ENCODE measurements at regions not wholly inside any gene's neighbourhood (a gene's known extent, or its start where the extent isn't known, plus 50 kb on each side); places are given as distances from the start of the nearest gene placed in this dataset.

DNA sequence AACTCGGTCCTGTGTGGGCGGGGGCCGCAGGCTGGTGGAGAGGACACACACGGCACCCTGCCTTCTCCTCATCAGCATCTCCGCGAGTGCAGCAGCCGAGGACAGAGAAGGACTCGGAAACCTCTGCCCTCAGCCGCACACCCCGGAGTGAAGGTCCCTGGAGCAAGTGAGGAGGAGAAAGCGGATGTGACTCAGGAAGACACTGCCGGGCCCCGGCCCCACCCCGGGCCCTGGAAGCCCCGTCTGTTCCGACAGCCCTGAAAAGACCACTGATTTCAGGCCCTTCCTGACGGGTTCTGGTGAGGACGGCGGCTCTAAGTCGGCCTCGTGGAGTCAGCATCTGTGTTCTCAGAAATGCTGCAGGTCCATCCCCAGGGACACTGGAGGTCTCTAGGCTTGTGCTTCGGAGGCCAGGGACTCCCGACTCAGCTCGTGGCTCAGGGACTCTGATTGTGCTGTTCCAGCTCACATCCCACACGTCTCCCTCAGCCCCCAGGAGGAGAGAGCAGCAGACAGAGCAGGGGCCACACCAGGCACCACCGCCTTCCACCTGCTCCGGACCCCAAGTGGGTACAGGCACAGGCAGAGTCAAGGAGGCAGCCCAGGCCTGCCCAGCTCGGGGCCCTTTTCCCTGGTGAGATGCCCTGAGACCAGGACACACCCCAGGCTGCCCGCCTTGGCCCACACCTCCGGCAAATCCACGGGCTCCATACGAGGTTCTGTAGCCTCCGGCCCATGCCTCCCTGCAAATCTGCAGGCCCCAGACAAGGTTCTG lies 134.5 kb upstream of the NKX1-1 start:
- DNase-seq = no peak

DNA sequence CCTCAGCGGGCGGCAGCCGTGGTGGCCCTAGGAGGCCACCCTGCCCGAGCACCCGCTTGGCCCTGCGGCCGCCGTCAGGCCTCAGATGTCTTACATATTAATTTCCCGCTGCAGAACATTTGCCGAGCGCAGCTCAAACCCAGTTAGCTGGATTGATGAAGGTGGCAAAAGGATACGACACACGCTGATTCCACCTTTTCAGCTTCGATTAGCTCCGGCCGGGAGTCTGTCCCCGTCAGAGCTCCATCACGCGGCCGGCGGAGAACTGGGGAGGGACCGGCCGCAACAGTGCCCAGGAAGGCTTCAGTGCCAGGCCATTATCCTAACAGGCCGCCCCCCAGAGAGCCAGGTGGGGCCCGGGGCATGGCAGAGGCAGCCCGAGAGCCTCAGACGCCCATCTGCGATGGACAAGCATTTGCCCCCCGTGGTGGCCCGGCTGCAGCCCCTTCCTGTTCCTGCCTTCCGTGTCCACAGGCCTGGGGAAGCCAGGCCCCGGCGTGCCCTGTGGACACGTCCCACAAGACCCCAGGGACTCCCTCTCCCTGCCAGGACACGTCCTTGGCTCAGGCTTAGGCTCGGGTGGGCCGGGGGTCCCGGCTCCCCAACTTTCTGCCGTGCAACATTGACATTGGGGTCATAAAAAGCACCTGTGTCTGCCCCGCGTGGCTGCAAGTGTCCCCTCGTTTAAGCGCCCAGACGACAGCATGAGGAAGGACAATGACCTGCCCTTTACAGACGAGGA lies 133.8 kb upstream of the NKX1-1 start:
- DNase-seq = no peak

DNA sequence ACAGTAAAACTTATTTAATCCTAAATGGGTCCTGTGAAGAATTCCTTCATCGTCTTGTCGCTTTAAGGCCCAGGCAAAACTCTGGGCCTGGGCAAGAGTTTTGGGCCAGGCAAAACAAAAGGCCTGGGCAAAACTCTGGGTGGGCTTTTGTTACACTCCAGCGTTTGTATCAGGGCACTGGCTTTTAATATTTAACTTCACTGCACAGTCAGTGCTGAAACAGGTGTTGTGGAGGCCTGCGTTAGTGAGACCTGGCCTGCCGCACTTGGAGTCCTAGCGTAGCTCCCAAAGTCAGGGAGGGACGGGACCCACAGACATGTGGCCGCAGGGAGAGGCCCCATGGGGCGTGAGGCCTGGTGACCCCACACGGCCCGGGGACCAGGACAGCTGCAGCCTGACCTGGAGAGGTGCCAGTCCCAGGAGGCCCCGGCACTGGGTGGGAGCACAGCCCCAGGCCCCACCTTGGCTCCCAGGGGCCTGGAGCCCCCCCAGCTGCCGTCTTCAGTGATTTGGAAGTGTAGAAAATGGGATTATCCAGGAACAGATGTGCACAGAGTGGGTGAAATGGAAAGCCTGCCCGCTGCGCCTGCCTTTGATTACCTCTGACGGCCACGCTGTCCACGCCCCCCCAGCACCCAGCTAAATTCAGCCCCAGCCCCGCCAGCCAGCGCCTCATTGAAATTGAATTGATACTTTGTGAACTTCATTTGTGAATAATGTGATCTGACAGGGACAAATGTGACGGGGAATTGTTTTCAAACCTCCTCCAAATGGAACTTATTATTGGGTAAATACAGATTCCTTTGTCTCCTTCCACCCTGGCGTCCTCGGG lies 132.9 kb upstream of the NKX1-1 start:
- no peak for DNase-seq

DNA sequence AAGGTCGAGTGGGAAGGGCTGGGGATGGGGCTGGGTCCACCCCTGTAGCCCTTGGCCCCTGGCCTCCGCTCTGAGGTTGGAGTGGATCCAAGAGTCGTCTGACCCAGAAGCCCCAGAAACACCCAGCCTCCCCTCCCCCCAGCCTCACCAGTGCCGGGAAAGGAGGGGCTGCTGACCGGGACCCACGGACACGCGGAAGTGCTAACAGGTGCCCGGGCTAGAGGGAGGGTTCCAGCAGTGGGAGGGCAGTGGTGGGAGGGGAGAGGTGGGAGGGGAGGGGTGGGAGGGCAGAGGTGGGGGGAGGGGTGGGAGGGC lies 131.8 kb upstream of the NKX1-1 start:
- no peak for DNase-seq

DNA sequence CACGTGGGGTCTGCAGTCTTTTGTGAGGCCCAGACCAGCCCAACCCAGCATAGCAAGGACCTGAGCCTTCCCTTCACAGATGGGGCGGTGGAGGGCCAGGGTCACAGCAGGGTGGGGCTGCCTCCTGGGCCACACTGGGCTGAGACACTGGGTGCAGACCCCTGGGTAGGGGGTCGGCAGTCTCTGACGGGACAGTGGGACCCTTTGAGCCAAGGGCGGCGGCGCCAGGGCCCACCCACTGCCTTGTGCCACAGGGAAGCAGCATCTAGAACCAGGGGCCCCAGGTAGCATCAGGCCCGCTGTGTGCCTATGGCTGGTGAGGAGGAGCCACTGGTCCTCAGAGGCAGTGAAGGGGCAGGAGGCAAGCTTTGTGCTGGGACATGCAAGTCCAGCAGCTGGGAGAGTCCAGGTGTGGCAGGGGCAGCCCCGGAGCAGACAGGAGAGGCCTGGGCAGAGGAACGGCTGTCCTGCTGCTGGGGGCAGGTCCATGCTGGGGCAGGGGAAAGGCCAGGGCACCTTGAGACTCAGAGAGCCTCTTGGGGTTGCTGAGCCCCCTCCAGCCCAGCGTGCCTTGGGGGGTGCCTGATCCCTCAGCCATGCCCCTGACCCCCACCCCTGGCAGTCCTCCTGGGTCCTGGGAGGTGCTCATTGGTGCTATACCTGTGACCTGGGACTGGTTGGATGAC lies 131.3 kb upstream of the NKX1-1 start:
- DNase-seq = no peak

DNA sequence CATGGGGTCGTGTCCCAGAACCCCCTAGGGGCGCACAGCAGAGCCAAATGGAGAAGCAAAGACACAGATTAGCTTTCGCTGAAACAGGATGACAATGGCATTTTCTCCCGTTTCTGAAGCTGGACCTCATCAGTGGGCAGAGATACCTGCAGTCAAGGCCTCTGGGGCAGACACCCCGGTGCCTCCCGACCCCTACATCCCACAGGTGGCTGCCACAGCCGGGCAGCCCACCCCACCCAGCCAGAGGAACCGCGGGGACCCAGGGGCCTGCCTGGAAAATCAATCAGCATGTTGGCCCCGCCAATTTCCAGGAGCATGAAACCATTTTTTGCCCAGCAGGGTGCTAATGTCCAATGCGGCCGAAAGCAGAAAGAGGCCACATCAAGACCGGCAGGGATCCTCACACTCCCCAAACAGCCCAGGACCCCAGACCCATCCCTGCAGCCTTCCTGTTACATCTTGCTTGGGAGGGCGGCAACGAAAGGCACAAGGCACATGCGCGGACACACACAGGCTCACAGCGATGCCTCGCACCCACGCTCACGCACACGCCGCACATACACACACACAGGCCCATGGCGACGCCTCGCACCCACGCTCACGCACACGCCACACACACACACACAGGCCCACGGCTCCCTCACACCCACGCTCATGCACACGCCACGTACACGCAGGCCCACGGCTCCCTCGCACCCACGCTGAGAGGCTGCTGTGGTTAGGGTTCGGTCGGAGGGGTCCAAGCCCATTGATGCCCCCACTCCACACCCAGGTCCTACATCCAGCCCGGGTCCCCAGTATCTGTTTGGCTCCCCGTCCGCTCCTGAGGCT lies 130.6 kb upstream of the NKX1-1 start:
- DNase-seq = no peak

DNA sequence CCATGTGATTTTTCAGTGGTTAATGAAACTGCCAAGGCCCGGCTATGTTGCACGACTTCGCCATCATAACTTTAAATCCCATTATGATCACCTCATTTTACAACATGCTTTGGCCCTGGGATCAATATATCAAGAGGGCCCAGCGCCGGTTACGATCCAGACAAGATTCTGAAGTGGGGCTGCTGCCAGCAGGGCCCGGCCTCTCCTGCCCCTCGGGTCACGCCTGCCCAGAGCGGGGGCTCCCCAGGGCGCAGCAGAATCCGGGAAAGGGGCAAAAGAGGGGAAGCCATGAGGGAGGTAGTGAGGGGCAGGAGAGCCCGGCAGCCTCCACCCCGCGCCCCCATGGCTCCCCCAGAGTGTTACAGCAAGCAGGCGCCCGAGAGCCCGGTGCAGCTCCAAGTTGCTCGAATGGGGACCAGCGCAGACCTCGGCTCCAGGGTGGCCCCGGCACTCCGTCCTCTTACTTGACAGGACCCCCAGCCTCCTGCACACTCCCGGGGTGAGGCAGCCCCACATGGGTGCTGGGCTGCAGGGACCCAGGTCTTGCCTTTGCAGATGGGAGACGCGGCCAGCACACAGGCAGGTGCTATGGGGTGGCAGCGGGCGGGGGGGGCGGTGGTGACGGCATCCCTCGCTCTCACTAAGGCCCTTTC lies 129.8 kb upstream of the NKX1-1 start:
- no peak for DNase-seq

DNA sequence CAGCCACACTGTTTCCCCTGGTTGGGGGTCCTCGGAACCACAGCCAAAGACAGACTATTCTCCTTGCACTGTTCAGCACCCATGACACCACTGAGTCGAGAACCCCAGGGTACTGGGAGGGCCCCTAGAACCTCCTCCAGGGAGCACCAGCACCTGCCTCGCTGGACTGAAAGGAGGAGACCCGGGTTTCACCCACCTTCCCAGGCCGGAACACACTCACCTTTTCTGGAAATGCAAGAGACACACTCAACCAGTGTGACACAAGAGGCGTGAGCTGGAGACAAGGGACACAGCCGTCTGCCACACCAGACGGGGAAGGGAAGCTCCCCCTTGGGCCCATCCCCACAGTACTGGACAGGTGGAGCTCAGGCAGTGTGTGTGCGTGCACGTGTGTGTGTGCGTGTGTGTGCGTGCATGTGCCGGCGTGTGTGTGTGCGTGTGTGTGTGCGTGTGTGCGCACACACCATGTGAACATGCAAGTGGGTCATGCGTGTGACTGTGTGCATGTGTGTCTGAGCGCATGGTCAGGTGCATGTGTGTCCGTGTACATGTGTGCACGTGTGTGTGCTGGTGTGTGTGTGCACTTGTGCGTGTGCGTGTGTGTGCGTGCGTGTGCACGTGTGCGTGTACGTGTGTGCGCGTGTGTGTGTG lies 128.8 kb upstream of the NKX1-1 start:
- no peak for DNase-seq

DNA sequence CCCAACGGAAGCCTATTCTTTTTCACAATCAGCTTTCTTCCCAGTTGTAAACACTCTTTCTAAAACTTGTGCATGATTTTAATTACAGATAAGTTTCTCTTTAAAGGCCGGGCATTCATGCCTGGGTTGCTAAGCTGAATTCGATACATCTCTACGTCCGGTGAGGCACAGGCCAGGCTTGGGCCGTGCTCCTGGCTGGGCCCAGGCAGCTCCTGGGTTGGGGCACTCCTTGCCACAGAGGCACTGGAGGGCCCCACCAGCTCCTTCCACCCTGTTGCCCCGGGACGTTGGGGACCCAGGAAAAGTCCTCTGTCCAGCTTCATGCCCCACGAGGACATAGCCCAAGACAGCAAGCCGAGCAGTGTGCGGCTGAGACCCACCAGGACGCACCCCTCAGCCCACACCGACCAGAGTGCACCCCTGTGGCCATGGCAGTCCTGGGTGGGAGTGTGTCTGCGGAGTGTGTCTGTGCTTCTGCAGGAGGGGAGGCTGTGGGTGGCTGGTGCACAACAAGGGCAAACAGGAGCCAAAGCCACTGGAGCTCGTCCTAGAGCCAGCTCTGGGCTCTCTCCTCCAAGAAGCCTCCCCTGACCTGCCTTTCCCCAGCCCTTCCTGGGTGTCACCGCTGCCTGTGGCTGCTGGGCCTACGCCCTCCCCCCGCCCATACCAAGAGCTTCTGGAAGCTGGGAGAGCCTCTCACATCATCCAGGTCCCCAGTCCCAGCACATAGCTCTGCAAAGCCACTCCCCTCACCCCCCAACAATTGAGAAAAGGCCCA lies 128.0 kb upstream of the NKX1-1 start:
- no peak for DNase-seq

DNA sequence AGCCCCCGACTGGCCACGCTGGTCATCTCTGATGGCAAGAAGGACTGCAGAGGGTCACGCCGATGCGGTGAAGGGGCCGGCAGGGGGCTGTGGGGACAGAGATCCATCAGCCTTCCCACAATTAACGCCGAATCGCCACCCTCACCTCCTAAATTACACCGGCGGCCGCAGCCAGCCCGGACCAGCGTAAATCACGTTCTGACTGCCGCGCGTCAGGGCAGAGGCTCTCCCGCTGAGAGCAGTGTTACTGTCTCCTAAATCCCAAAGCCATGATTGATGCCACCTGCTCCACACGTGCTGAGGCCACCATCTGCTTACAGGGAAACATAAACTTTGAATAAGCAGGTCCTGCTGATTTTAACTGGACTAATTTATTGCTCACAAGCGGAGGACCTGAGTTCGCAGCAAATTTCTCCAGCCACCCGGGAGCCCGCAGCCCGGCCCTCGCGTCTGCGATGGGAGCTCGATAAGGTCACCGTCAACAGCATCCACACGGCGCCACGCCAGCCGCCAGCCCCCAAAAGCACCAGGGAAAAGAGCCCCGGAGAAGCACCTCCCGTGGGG lies 127.3 kb upstream of the NKX1-1 start:
- DNase-seq = no peak

DNA sequence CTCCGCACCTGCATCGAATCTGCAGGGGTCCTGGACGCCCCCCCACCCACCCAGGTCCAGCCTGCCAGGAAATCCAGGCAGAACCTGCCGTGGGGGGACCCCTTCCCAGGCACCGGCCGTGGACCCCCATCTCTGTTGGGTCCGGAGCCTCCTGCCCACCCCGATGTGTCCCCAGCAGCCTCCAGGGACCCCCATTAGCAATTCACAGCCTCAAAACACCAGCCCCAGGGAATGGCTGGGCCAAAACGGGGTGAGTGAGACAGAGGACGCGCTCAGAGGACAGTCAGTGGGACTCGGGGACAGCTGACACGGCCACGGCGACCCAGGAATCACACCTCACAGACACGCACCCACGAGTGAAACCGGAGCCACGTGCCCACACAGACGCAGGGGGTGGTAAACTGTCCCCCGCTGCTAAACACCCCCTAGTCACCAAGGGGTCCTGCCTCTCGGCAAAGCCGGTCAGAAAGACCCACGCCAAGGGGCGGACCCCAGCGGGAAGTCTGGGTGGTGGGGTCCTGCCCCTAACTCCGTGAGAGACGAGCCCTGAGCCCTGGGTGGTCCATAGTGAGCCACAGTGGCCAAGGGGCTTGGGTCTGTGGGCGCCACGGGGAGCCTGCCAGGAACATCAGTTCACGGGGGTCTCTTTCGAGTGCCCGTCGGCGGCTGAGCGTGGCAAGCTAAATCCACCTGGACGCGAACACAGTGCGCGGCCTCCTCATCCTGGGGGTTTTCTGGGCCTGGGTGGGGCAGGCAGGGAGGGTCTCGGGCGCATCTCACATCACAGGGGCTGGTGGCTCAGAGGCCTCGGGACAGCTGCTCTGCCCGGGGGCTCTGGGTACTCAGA lies 126.5 kb upstream of the NKX1-1 start:
- no peak for DNase-seq

DNA sequence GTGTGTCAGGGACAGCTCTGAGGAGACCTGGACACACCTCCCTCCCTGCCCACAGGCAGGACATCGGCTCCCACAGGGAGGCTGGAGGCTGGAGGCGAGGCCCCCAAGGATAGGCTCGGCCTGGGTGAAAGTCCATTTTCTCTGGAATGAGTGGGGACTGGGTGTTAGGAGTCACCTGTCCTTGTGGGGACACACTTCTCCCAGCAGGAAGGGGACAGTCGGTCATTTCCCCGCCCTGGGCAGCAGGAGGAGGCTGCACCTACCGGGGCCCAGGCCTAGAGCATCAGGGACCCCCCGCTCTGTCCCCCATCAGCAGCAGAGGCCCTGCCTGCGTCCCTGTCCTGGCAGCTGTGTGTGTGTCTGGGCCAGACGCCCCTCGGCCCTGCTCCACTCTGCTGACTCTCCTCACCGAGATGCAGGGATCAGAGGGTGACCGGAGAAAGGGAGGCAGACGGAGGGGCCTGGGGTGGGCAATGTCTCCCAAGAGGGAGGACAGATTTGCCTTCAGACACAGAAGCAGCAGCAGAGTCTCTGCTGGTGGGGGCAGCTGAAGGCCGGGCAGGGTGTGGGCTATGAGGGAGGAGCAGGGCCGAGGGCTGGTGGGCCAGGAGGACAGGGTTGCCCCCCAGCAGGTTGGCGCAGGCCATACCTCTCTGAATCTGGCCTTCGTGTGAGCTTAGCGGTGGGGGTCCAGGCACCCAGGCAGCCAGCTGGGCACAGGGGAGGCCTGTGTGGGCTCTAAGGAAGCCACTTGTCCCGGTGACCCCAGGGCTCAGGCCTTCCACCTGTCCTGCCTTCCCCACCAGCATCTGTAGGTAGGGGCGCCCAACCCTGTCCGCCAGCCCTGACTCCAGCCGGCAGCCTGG lies 125.7 kb upstream of the NKX1-1 start:
- DNase-seq = no peak

DNA sequence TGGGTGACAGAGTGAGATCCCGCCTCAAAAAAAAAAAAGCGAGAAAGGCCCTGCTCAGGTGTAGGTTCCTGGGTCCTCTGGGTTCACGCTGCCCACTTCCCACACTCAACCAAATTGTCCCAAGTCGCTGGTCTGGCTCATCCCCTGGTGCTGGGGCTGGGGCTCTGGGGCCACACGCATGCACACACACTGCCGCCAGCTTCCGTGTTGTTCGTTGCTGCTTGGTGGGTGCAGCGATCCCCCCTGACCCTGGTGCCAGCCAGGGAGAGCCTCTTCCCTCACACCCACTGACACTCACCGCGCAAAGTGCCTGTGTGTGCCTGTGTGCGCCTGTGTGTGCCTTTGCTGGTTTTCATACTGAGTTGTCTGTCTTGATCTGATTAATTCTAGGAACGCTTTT lies 124.1 kb upstream of the NKX1-1 start:
- no peak for DNase-seq

DNA sequence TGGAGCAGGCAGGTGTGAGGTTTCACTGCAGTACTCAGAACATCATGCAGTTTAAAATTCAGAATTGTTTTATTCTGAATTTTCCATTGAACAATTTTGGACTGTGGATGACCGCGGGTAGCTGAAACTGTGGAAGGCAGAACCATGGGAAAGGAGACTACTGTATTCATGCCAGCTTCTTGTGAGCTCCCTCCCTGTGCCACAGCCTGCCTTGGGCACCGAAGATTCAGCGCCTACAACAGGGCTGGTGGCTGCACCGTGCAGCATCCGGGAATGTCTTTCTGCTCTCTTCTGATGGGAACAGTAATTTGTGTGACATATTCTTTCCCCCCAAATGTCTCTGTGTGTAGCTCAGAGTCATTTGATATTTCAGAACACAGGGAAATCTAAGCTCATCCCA lies 118.5 kb upstream of the NKX1-1 start:
- DNase-seq = no peak

DNA sequence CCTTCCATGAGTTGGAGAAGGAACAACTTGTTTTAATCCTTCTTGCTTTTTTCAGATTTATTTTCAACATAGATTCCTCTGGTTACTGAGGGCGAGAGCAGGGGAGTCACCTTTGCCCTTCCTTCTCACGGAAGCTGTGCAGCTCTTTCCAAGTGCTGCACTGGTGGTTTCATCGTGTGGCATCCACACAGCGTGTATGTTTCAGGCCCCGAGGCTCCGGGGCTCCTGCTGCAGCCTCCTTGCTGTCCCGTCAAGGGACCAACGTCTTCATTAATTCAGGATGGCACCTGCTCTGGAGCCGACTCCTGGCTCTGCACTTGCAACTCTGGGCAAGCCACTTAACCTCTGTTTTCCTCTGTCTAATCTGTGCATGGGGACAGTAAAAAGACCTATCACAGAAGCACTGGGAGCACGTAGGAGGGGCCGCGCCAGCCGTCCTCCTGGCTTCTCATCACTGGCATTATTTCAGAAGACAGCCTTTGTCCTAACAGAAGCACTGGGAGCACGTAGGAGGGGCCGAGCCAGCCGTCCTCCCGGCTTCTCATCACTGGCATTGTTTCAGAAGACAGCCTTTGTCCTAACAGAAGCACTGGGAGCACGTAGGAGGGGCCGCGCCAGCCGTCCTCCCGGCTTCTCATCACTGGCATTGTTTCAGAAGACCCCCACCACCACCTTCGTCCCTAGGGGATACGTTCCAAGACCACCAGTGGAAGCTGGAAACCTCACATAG lies 117.8 kb upstream of the NKX1-1 start:
- no peak for DNase-seq

DNA sequence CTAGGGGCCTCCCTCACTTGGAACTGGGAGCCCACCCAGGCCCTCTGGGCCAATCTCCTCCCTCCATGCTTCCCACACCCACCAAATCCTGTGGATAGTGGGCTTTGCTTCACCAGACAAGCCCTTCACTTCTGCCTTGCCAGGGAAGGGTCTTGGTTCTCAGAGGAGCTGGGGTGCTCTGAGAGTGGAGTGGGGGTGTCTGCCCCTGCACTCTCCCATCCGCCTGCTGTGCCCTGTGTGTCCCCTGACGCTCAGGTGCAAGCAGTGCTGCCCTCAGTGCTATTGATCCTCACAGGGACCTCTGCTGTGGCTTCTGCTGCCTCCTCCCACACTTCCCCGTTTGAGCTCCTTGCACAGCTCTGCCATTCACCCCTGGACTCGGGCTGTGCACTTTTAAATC lies 117.3 kb upstream of the NKX1-1 start:
- DNase-seq = no peak

DNA sequence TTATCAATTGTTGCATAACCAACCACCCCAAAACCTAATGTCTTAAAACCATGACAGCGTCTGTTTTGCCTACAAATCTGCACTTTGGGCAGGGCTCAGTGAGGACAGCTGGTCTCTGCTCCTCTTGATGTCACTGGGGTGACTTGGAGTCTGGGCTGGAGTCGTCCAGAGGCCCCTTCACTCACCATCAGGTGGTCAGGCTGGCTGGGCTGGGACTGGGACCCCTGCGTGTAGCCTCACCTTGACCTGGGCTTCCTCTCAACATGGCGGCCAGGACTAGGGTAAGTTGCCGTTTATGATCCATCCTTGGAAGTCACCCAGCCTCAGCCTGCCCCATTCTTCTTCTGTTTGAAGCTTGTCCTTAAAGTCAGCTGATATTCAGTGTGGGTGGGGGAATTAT lies 116.8 kb upstream of the NKX1-1 start:
- no peak for DNase-seq
